ENCODE measurements at regions not wholly inside any gene's neighbourhood (a gene's known extent, or its start where the extent isn't known, plus 50 kb on each side); places are given as distances from the start of the nearest gene placed in this dataset.

GRCh38 chr7:131190146-131190545, 137.5 kb upstream of the MKLN1 start:
- TF ChIP-seq EP300 (IDR thresholded peaks at IDR 0.05) (no peak), CTCF (IDR thresholded peaks at IDR 0.05) (no peak), POLR2A (IDR thresholded peaks at IDR 0.05) (no peak)

Data from tibial nerve (tissue), 4 donors.